ENCODE measurements at regions not wholly inside any gene's neighbourhood (a gene's known extent, or its start where the extent isn't known, plus 50 kb on each side); places are given as distances from the start of the nearest gene placed in this dataset.

GRCh38 chr4:32519060-32519459, 1798.9 kb downstream of the PCDH7 start:
- no peak for TF ChIP-seq CTCF (IDR thresholded peaks at IDR 0.05; ENCODE audit: unreplicated experiment)
- no peaks in the 10 kb centered on the region for H3K36me3 Mint-ChIP-seq (ENCODE audit: insufficient read depth, unreplicated experiment)
- no peaks in the 10 kb centered on the region for H3K4me1 Mint-ChIP-seq (ENCODE audit: low read depth, unreplicated experiment)
- intact Hi-C loops (cut with micrococcal nuclease; ENCODE audit: unreplicated experiment), result no loop called here
- no peak overlapping the region for H3K4me3 Mint-ChIP-seq (ENCODE audit: low read depth, unreplicated experiment)
- H3K9me3 Mint-ChIP-seq (ENCODE audit: low read depth, unreplicated experiment), result no peaks in the 10 kb centered on the region
- H3K27ac Mint-ChIP-seq (ENCODE audit: unreplicated experiment), result no peak overlapping the region
- DNase-seq, result no peak
- no TSS peak for BruUV-seq (replicated peaks)
- no peaks in the 10 kb centered on the region for H3K27me3 Mint-ChIP-seq (ENCODE audit: unreplicated experiment)
- CTCF ChIA-PET, result no interaction called here

GRCh38 chr4:32525420-32525819, 1805.3 kb downstream of the PCDH7 start:
- Mint-ChIP-seq H3K9me3 (ENCODE audit: low read depth, unreplicated experiment) (no peaks in the 10 kb centered on the region), H3K4me3 (ENCODE audit: low read depth, unreplicated experiment) (no peak overlapping the region), H3K27me3 (ENCODE audit: unreplicated experiment) (no peaks in the 10 kb centered on the region), H3K27ac (ENCODE audit: unreplicated experiment) (no peak overlapping the region), H3K4me1 (ENCODE audit: low read depth, unreplicated experiment) (no peaks in the 10 kb centered on the region), H3K36me3 (ENCODE audit: insufficient read depth, unreplicated experiment) (no peaks in the 10 kb centered on the region)
- BruUV-seq (replicated peaks), result no TSS peak
- no peak for DNase-seq
- intact Hi-C loops (cut with micrococcal nuclease; ENCODE audit: unreplicated experiment), result no loop called here
- CTCF ChIA-PET, result no interaction called here
- TF ChIP-seq CTCF (IDR thresholded peaks at IDR 0.05; ENCODE audit: unreplicated experiment), result no peak

GRCh38 chr4:32544846-32545245, 1824.7 kb downstream of the PCDH7 start:
- H3K4me3 Mint-ChIP-seq (ENCODE audit: low read depth, unreplicated experiment), result no peak overlapping the region
- intact Hi-C loops (cut with micrococcal nuclease; ENCODE audit: unreplicated experiment), result no loop called here
- no TSS peak for BruUV-seq (replicated peaks)

GRCh38 chr4:32551943-32552342, 1831.8 kb downstream of the PCDH7 start:
- BruUV-seq (replicated peaks), result no TSS peak
- H3K9me3 Mint-ChIP-seq (ENCODE audit: low read depth, unreplicated experiment), result no peaks in the 10 kb centered on the region
- intact Hi-C loops (cut with micrococcal nuclease; ENCODE audit: unreplicated experiment), result no loop called here

More at GRCh38 chr4:32544846-32545245, 1824.7 kb downstream of the PCDH7 start:
- H3K36me3 Mint-ChIP-seq (ENCODE audit: insufficient read depth, unreplicated experiment), result no peaks in the 10 kb centered on the region
- no peak for DNase-seq
- TF ChIP-seq CTCF (IDR thresholded peaks at IDR 0.05; ENCODE audit: unreplicated experiment), result no peak
- H3K27me3 Mint-ChIP-seq (ENCODE audit: unreplicated experiment), result no peaks in the 10 kb centered on the region
- no peak overlapping the region for H3K27ac Mint-ChIP-seq (ENCODE audit: unreplicated experiment)
- H3K9me3 Mint-ChIP-seq (ENCODE audit: low read depth, unreplicated experiment), result no peaks in the 10 kb centered on the region
- CTCF ChIA-PET, result no interaction called here
- no peaks in the 10 kb centered on the region for H3K4me1 Mint-ChIP-seq (ENCODE audit: low read depth, unreplicated experiment)

More at GRCh38 chr4:32551943-32552342, 1831.8 kb downstream of the PCDH7 start:
- Mint-ChIP-seq H3K27me3 (ENCODE audit: unreplicated experiment) (no peaks in the 10 kb centered on the region), H3K4me3 (ENCODE audit: low read depth, unreplicated experiment) (no peak overlapping the region), H3K36me3 (ENCODE audit: insufficient read depth, unreplicated experiment) (no peaks in the 10 kb centered on the region), H3K27ac (ENCODE audit: unreplicated experiment) (no peak overlapping the region), H3K4me1 (ENCODE audit: low read depth, unreplicated experiment) (no peaks in the 10 kb centered on the region)
- TF ChIP-seq CTCF (IDR thresholded peaks at IDR 0.05; ENCODE audit: unreplicated experiment), result no peak
- CTCF ChIA-PET, result no interaction called here
- no peak for DNase-seq

Data from Calu3 (cell line).